Mesenteric fat pad (tissue), 1 donor: ENCODE measurements at regions not wholly inside any gene's neighbourhood (a gene's known extent, or its start where the extent isn't known, plus 50 kb on each side); places are given as distances from the start of the nearest gene placed in this dataset.

Experiments
- DNase-seq: peaks from one replicate; pipeline ENCODE4 v3.0.0-alpha.2; 2020; ENCODE audit warnings: low spot score
- donor health status: DM: yes; HTN: yes; CAD: no.

GRCh38 chr10:131424836-131425491 lies 113.4 kb upstream of the TCERG1L start:
- no peak for DNase-seq

- no peak for DNase-seq
These were observed 114.4 kb upstream of the TCERG1L start for GRCh38 chr10:131425752-131426533.

GRCh38 chr10:131426534-131426898 lies 115.0 kb upstream of the TCERG1L start:
- no peak for DNase-seq

- DNase-seq: no peak
These were observed 115.8 kb upstream of the TCERG1L start for GRCh38 chr10:131427281-131427680.

- DNase-seq: no peak
These were observed 116.4 kb upstream of the TCERG1L start for GRCh38 chr10:131427901-131428300.

GRCh38 chr10:131429141-131429540 lies 117.6 kb upstream of the TCERG1L start:
- DNase-seq: no peak

- DNase-seq: no peak
These were observed 118.4 kb upstream of the TCERG1L start for GRCh38 chr10:131429942-131430341.

GRCh38 chr10:131430716-131431412 lies 119.3 kb upstream of the TCERG1L start:
- DNase-seq: no peak

- DNase-seq: no peak
These were observed 120.0 kb upstream of the TCERG1L start for GRCh38 chr10:131431533-131431932.

- DNase-seq: no peak
These were observed 120.6 kb upstream of the TCERG1L start for GRCh38 chr10:131431978-131432690.

GRCh38 chr10:131433568-131433967 lies 122.0 kb upstream of the TCERG1L start:
- DNase-seq: no peak

GRCh38 chr10:131435232-131435631 lies 123.7 kb upstream of the TCERG1L start:
- no peak for DNase-seq

GRCh38 chr10:131435760-131436457 lies 124.4 kb upstream of the TCERG1L start:
- no peak for DNase-seq

GRCh38 chr10:131436458-131436857 lies 124.9 kb upstream of the TCERG1L start:
- DNase-seq: no peak

- DNase-seq: peak; percentile 82
These were observed 126.3 kb upstream of the TCERG1L start for GRCh38 chr10:131437556-131438475.

GRCh38 chr10:131438665-131439064 lies 127.1 kb upstream of the TCERG1L start:
- no peak for DNase-seq

- DNase-seq: no peak
These were observed 128.2 kb upstream of the TCERG1L start for GRCh38 chr10:131439705-131440104.

- DNase-seq: no peak
These were observed 129.2 kb upstream of the TCERG1L start for GRCh38 chr10:131440405-131441360.

GRCh38 chr10:131442271-131442670 lies 130.8 kb upstream of the TCERG1L start:
- DNase-seq: no peak
